ENCODE measurements at regions not wholly inside any gene's neighbourhood (a gene's known extent, or its start where the extent isn't known, plus 50 kb on each side); places are given as distances from the start of the nearest gene placed in this dataset.

- Histone ChIP-seq H2AFZ (ENCODE audit: low read depth, low read length, severe bottlenecking) (no peak overlapping the region), H3K4me3 (ENCODE audit: insufficient read depth, low read length, poor library complexity, severe bottlenecking) (no peak overlapping the region), H3K27ac (ENCODE audit: low read depth, low read length) (no peak overlapping the region), H3K79me2 (ENCODE audit: insufficient read depth, low read length) (no peaks in the 10 kb centered on the region), H4K20me1 (ENCODE audit: low read depth, low read length) (no peaks in the 10 kb centered on the region), H3K9me3 (ENCODE audit: insufficient read depth, low read length) (no peaks in the 10 kb centered on the region), H3K27me3 (ENCODE audit: low read length) (no peaks in the 10 kb centered on the region), H3K4me2 (ENCODE audit: low read depth, low read length, poor library complexity, severe bottlenecking) (no peak overlapping the region), H3K9me2 (replicated peaks; ENCODE audit: insufficient read depth, low read length) (no peaks in the 10 kb centered on the region), H3F3A (ENCODE audit: insufficient read depth) (no peaks in the 10 kb centered on the region), H3K36me3 (ENCODE audit: low read length) (no peaks in the 10 kb centered on the region), H3K9ac (ENCODE audit: low read length) (no peak overlapping the region)
- TF ChIP-seq CTCF (IDR thresholded peaks at IDR 0.05; ENCODE audit: insufficient read depth, low read length, poor library complexity, severe bottlenecking), result no peak
- TF ChIP-seq EZH2phosphoT487 (conservative IDR thresholded peaks at IDR 0.05; ENCODE audit: low read length), result no peak
Measured at GRCh38 chr10:8499312-8499711, 444.8 kb downstream of the GATA3 start.

- TF ChIP-seq CTCF (IDR thresholded peaks at IDR 0.05; ENCODE audit: insufficient read depth, low read length, poor library complexity, severe bottlenecking) (no peak), EZH2phosphoT487 (conservative IDR thresholded peaks at IDR 0.05; ENCODE audit: low read length) (no peak)
- H3K27ac ChIP-seq (ENCODE audit: low read depth, low read length), result no peak overlapping the region
- H3K4me3 ChIP-seq (ENCODE audit: insufficient read depth, low read length, poor library complexity, severe bottlenecking), result no peak overlapping the region
- H3K9ac ChIP-seq (ENCODE audit: low read length), result no peak overlapping the region
- no peaks in the 10 kb centered on the region for H3K27me3 ChIP-seq (ENCODE audit: low read length)
- H3K79me2 ChIP-seq (ENCODE audit: insufficient read depth, low read length), result no peaks in the 10 kb centered on the region
- H3K9me2 ChIP-seq (replicated peaks; ENCODE audit: insufficient read depth, low read length), result no peaks in the 10 kb centered on the region
- H3K9me3 ChIP-seq (ENCODE audit: insufficient read depth, low read length), result no peaks in the 10 kb centered on the region
- H3K36me3 ChIP-seq (ENCODE audit: low read length), result no peaks in the 10 kb centered on the region
- H2AFZ ChIP-seq (ENCODE audit: low read depth, low read length, severe bottlenecking), result no peak overlapping the region
- H4K20me1 ChIP-seq (ENCODE audit: low read depth, low read length), result no peaks in the 10 kb centered on the region
- H3K4me2 ChIP-seq (ENCODE audit: low read depth, low read length, poor library complexity, severe bottlenecking), result no peak overlapping the region
- H3F3A ChIP-seq (ENCODE audit: insufficient read depth), result no peaks in the 10 kb centered on the region
Measured at GRCh38 chr10:8499752-8500390, 445.4 kb downstream of the GATA3 start.

GRCh38 chr10:8502573-8502972 lies 448.1 kb downstream of the GATA3 start:
- Histone ChIP-seq H3K9ac (ENCODE audit: low read length) (no peak overlapping the region), H3K9me3 (ENCODE audit: insufficient read depth, low read length) (no peaks in the 10 kb centered on the region), H3F3A (ENCODE audit: insufficient read depth) (no peaks in the 10 kb centered on the region), H3K27ac (ENCODE audit: low read depth, low read length) (no peak overlapping the region), H3K36me3 (ENCODE audit: low read length) (no peaks in the 10 kb centered on the region), H3K79me2 (ENCODE audit: insufficient read depth, low read length) (no peaks in the 10 kb centered on the region), H3K9me2 (replicated peaks; ENCODE audit: insufficient read depth, low read length) (no peaks in the 10 kb centered on the region), H4K20me1 (ENCODE audit: low read depth, low read length) (no peaks in the 10 kb centered on the region), H3K4me2 (ENCODE audit: low read depth, low read length, poor library complexity, severe bottlenecking) (no peak overlapping the region), H2AFZ (ENCODE audit: low read depth, low read length, severe bottlenecking) (no peak overlapping the region), H3K27me3 (ENCODE audit: low read length) (no peaks in the 10 kb centered on the region), H3K4me3 (ENCODE audit: insufficient read depth, low read length, poor library complexity, severe bottlenecking) (no peak overlapping the region)
- TF ChIP-seq CTCF (IDR thresholded peaks at IDR 0.05; ENCODE audit: insufficient read depth, low read length, poor library complexity, severe bottlenecking) (no peak), EZH2phosphoT487 (conservative IDR thresholded peaks at IDR 0.05; ENCODE audit: low read length) (no peak)
